ENCODE measurements at regions not wholly inside any gene's neighbourhood (a gene's known extent, or its start where the extent isn't known, plus 50 kb on each side); places are given as distances from the start of the nearest gene placed in this dataset.

- DNase-seq = no peak
- Histone ChIP-seq H3K4me1 (no peaks in the 10 kb centered on the region), H3K36me3 (no peaks in the 10 kb centered on the region), H3K4me3 (no peak overlapping the region), H3K9me3 (peaks cover 0 to 8% (median 0%) of the 10 kb centered on the region in 8 donors), H3K27me3 (replicated peaks in 1 of 7) (no peaks in the 10 kb centered on the region), H3K27ac (no peak overlapping the region)
- TF ChIP-seq POLR2A (IDR thresholded peaks at IDR 0.05) (no peak), POLR2AphosphoS5 (IDR thresholded peaks at IDR 0.05) (no peak)
- TF ChIP-seq, protein P1, sequence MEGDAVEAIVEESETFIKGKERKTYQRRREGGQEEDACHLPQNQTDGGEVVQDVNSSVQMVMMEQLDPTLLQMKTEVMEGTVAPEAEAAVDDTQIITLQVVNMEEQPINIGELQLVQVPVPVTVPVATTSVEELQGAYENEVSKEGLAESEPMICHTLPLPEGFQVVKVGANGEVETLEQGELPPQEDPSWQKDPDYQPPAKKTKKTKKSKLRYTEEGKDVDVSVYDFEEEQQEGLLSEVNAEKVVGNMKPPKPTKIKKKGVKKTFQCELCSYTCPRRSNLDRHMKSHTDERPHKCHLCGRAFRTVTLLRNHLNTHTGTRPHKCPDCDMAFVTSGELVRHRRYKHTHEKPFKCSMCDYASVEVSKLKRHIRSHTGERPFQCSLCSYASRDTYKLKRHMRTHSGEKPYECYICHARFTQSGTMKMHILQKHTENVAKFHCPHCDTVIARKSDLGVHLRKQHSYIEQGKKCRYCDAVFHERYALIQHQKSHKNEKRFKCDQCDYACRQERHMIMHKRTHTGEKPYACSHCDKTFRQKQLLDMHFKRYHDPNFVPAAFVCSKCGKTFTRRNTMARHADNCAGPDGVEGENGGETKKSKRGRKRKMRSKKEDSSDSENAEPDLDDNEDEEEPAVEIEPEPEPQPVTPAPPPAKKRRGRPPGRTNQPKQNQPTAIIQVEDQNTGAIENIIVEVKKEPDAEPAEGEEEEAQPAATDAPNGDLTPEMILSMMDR (IDR thresholded peaks at IDR 0.05 in 8 of 11, conservative IDR thresholded peaks at IDR 0.05 in 3 of 11) = no peak
- WGBS, 5 donors = 67 to 85% (median 75%) methylated on average over 4 of the region's 4 CpGs
- intact Hi-C loops (cut with DNase I; ENCODE audit: low total_unique reads) = no loop called here
These were observed 419.3 kb upstream of the HS3ST5 start for GRCh38 chr6:114762145-114762544.

DNA sequence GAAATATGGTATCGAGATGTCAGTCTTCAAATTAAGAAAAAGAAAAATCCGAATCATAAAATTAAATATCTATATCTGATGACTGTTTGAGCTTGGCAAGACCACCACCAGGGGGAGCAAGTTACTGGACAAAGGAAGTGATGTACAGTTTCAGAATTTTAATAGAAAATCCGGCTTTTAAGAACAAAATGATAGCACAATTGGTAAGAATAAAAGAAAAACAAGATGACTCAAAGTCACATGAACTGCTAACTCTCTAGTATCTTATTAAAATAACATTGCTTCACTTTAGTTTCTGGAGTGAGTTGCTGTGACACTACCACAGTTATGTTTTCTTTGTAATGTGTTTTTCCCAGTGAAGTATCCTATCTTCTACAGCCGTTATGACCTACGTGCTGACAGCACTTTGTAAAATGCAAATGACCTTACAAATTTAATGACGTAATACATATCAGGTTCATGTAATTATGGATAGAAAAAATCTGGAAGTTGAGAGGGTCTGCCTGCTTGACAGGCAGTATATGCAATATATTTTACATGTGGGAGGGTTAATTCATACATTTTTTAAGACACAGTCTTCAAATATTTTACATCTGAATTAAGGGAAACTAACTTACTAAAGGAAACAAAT lies 405.3 kb upstream of the HS3ST5 start:
- H3K27ac ChIP-seq = no peak overlapping the region
- H3K9me3 ChIP-seq = peaks cover 0 to 4% (median 0%) of the 10 kb centered on the region in 8 donors
- no peak for TF ChIP-seq POLR2AphosphoS5 (IDR thresholded peaks at IDR 0.05)
- TF ChIP-seq, protein P1 (IDR thresholded peaks at IDR 0.05 in 8 of 11, conservative IDR thresholded peaks at IDR 0.05 in 3 of 11) = peak in 6 of 11 experiments; percentile 27 to 59 (median 40)
- H3K36me3 ChIP-seq = no peaks in the 10 kb centered on the region
- H3K4me3 ChIP-seq = no peak overlapping the region
- no peak for DNase-seq
- no peaks in the 10 kb centered on the region for H3K4me1 ChIP-seq
- intact Hi-C loops (cut with DNase I; ENCODE audit: low total_unique reads) = loop anchor here (5.0 kb wide), 1 partner anchor 1149 kb away; no protein-coding TSS in a partner anchor
- WGBS, 5 donors = 28 to 45% (median 33%) methylated on average over 6 of the region's 6 CpGs
- H3K27me3 ChIP-seq (replicated peaks in 1 of 7) = no peaks in the 10 kb centered on the region

DNA sequence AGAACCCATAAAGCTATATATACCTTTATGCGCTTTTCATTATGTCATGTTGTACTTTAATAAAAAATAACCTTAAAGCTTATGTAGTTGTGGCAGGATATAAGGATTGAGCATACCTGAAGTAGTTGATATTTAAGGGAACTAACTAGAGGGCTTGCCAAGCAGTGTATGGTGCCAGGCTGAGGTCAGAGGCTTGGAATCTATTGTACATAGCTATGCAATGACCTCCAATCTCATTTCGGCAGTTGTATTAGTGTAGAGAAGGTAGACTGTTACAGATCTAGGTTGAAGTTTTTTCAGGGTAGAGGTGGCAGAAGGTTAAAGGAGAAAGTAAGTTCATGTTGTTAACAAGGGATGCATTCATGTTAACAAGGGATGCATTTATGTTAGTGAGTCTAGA lies 397.7 kb upstream of the HS3ST5 start:
- Histone ChIP-seq H3K9me3 (peaks cover 0 to 4% (median 0%) of the 10 kb centered on the region in 8 donors), H3K27me3 (replicated peaks in 1 of 7) (no peaks in the 10 kb centered on the region), H3K4me3 (no peak overlapping the region), H3K36me3 (no peaks in the 10 kb centered on the region), H3K4me1 (no peaks in the 10 kb centered on the region), H3K27ac (no peak overlapping the region)
- WGBS, 5 donors = 86 to 95% (median 93%) methylated on average over 2 of the region's 2 CpGs
- TF ChIP-seq POLR2AphosphoS5 (IDR thresholded peaks at IDR 0.05) (no peak), POLR2A (IDR thresholded peaks at IDR 0.05) (no peak)
- TF ChIP-seq, protein P1 (IDR thresholded peaks at IDR 0.05 in 8 of 11, conservative IDR thresholded peaks at IDR 0.05 in 3 of 11) = no peak
- no peak for DNase-seq
- intact Hi-C loops (cut with DNase I; ENCODE audit: low total_unique reads) = no loop called here

DNA sequence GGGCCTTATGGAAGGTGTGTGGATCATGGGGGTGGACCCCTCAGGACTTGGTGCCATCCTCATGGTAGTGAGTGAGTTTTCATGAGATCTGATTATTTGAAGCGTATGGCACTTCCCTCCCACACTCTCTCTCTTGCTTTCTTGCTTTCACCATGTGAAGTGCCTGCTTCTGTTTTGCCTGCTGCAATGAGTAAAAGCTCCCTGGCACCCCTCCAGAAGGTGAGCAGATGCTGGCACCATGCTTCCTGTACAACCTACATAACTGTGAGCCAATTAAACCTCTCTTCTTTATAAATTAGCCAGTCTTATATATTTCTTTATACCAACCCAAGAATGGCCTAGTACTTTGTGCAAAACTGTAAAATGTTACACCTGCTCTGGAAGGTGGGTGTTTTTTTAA lies 396.8 kb upstream of the HS3ST5 start:
- intact Hi-C loops (cut with DNase I; ENCODE audit: low total_unique reads) = no loop called here
- no peak overlapping the region for H3K4me3 ChIP-seq
- DNase-seq = no peak
- no peak overlapping the region for H3K27ac ChIP-seq
- H3K36me3 ChIP-seq = no peaks in the 10 kb centered on the region
- H3K4me1 ChIP-seq = no peaks in the 10 kb centered on the region
- no peaks in the 10 kb centered on the region for H3K27me3 ChIP-seq (replicated peaks in 1 of 7)
- 67 to 87% (median 86%) methylated on average over 1 of the region's 1 CpG for WGBS, 5 donors
- H3K9me3 ChIP-seq = peaks cover 0 to 4% (median 0%) of the 10 kb centered on the region in 8 donors
- TF ChIP-seq POLR2AphosphoS5 (IDR thresholded peaks at IDR 0.05) (no peak), POLR2A (IDR thresholded peaks at IDR 0.05) (no peak)
- TF ChIP-seq, protein P1 (IDR thresholded peaks at IDR 0.05 in 8 of 11, conservative IDR thresholded peaks at IDR 0.05 in 3 of 11) = no peak
